OCI-LY1 (cell line): ENCODE measurements at regions not wholly inside any gene's neighbourhood (a gene's known extent, or its start where the extent isn't known, plus 50 kb on each side); places are given as distances from the start of the nearest gene placed in this dataset.

Experiments used
- CTCF ChIP-seq: fragments of 200-600 bp; sonication (generic), shearing (Covaris generic); IDR thresholded peaks from 2 replicates; pipeline ENCODE4 v1.5.1; 2017; ENCODE audit warnings: mild to moderate bottlenecking, antibody characterized with exemption, low read length, moderate library complexity, mixed read lengths
- EZH2 ChIP-seq: fragments of 200-600 bp; sonication (generic), shearing (Covaris generic); IDR thresholded peaks from 2 replicates; pipeline ENCODE4 v1.8.0; 2017; ENCODE audit warnings: borderline replicate concordance, mixed run types, mild to moderate bottlenecking, antibody characterized with exemption, low read length, moderate library complexity, mixed read lengths

GRCh38 chr13:83471011-83471410 lies 411.3 kb downstream of the SLITRK1 start:
- TF ChIP-seq EZH2 (no peak), CTCF (no peak)
